Lung (tissue), 11 donors: ENCODE measurements at regions not wholly inside any gene's neighbourhood (a gene's known extent, or its start where the extent isn't known, plus 50 kb on each side); places are given as distances from the start of the nearest gene placed in this dataset.

Source experiments
- ATAC-seq: fragments of 200-7000 bp; cut with Tn5 transposase; one replicate; pipeline ENCODE4 v1.9.1; 2020; ENCODE audit warnings: moderate number of reproducible peaks; ENCODE audit not compliant: insufficient read depth, low FRiP score
- DNase-seq, 3 donors: peaks; one replicate each; pipeline ENCODE4 v3.0.0-alpha.2; 2013 to 2017
- H3K27ac ChIP-seq, 2 donors: one replicate each; pipeline ENCODE4 v1.5.1; 2013; ENCODE audit warnings: mild to moderate bottlenecking in 2 of 2, moderate library complexity in 2 of 2, control low read depth in 1 of 2, inconsistent platforms in 1 of 2, low read depth in 1 of 2, low read length in 1 of 2
- H3K27me3 ChIP-seq, 3 donors: one replicate each; pipeline ENCODE4 v1.5.1; 2013; ENCODE audit warnings: low read length in 2 of 3; ENCODE audit not compliant: control insufficient read depth in 3 of 3, insufficient read depth in 3 of 3
- H3K36me3 ChIP-seq, 4 donors: one replicate each; pipeline ENCODE4 v1.5.1; 2013; ENCODE audit warnings: low read length in 4 of 4, mild to moderate bottlenecking in 1 of 4, moderate library complexity in 1 of 4; ENCODE audit not compliant: control insufficient read depth in 4 of 4, insufficient read depth in 4 of 4
- H3K4me1 ChIP-seq, 5 donors: one replicate each; pipeline ENCODE4 v1.5.1; 2013; ENCODE audit warnings: low read length in 5 of 5, mild to moderate bottlenecking in 2 of 5, moderate library complexity in 1 of 5; ENCODE audit not compliant: control insufficient read depth in 5 of 5, insufficient read depth in 5 of 5
- H3K4me3 ChIP-seq: one replicate; pipeline ENCODE4 v1.5.1; 2013; ENCODE audit warnings: mild to moderate bottlenecking, control low read depth, moderate library complexity
- H3K9ac ChIP-seq, 2 donors: one replicate each; pipeline ENCODE4 v1.5.1; 2013; ENCODE audit warnings: low read length in 2 of 2, control low read depth in 1 of 2; ENCODE audit not compliant: insufficient read depth in 1 of 2
- H3K9me3 ChIP-seq, 4 donors: one replicate each; pipeline ENCODE4 v1.5.1; 2013; ENCODE audit warnings: low read length in 3 of 4, mild to moderate bottlenecking in 1 of 4, moderate library complexity in 1 of 4; ENCODE audit not compliant: control insufficient read depth in 4 of 4, insufficient read depth in 3 of 4
- WGBS, 2 donors: extraction: QIAGEN DNeasy Blood & Tissue Kit; methylation state at CpG; one replicate each; pipeline ENCODE4 v1.1.7; 2013; 5-methylcytosine and 5-hydroxymethylcytosine counted together
- TF ChIP-seq, protein P1 (sequence below): IDR thresholded peaks from 2 replicates; pipeline ENCODE4 v1.5.1; 2012; ENCODE audit warnings: mild to moderate bottlenecking; ENCODE audit errors: control extremely low read depth, extremely low read depth
- donor health status: control.
- donor health status: control.
- donor health status: Bipolar disorder and iron deficiency.
- donor health status: healthy.
- donor health status: DM: yes; HTN: yes; CAD: no.

DNA sequence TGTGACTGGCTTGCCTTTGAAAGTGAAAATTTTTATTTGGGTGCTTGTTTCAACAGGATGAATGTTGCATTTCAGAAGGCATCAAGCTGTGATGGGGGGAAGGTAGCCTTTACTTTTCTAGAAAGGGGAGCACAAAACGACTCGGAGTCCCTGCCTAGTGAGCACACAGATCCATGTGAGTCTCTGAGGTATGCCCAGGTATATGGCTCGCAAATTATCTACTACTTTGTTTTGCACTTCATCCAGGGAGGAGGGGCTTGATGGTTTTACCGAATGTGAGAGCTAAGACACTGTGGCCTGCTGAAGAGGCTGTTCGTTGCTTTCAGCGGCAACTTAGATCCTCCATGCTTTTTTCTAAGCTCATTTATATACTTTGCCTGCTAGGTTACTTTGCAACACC is 537.7 kb upstream of the PTBP2 start:
- Histone ChIP-seq H3K9me3 (no peaks in the 10 kb centered on the region), H3K4me1 (no peaks in the 10 kb centered on the region), H3K27ac (no peak overlapping the region), H3K4me3 (no peak overlapping the region), H3K9ac (no peak overlapping the region), H3K27me3 (no peaks in the 10 kb centered on the region), H3K36me3 (no peaks in the 10 kb centered on the region)
- no peak for DNase-seq
- no peak for ATAC-seq
- WGBS, 2 donors: 74 to 75% methylated on average over 6 of the region's 6 CpGs
- TF ChIP-seq, protein P1, sequence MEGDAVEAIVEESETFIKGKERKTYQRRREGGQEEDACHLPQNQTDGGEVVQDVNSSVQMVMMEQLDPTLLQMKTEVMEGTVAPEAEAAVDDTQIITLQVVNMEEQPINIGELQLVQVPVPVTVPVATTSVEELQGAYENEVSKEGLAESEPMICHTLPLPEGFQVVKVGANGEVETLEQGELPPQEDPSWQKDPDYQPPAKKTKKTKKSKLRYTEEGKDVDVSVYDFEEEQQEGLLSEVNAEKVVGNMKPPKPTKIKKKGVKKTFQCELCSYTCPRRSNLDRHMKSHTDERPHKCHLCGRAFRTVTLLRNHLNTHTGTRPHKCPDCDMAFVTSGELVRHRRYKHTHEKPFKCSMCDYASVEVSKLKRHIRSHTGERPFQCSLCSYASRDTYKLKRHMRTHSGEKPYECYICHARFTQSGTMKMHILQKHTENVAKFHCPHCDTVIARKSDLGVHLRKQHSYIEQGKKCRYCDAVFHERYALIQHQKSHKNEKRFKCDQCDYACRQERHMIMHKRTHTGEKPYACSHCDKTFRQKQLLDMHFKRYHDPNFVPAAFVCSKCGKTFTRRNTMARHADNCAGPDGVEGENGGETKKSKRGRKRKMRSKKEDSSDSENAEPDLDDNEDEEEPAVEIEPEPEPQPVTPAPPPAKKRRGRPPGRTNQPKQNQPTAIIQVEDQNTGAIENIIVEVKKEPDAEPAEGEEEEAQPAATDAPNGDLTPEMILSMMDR: no peak

DNA sequence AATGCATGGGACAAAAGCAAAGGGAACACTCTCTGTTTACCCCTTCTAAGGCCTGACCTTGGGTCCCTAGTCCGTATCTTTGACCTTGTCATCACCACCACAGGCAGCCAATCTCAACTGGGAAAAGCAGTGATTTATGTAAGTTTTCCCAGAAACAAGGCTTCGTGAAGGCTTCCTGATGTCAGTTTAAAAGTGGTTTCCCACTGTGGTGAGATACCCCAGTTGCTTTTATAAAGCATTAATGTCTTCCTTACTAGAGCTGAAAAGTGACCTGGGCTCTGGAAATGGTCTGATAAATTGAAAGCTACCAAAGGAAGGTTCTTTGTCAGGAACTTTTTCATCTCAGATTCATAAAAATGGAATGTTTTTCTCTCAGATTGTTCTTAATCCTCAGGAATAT is 536.4 kb upstream of the PTBP2 start:
- H3K9me3 ChIP-seq: no peaks in the 10 kb centered on the region
- no peaks in the 10 kb centered on the region for H3K36me3 ChIP-seq
- no peak overlapping the region for H3K27ac ChIP-seq
- ATAC-seq: no peak
- H3K27me3 ChIP-seq: no peaks in the 10 kb centered on the region
- TF ChIP-seq, protein P1: no peak
- no peak overlapping the region for H3K9ac ChIP-seq
- no peak for DNase-seq
- H3K4me3 ChIP-seq: no peak overlapping the region
- 68 to 76% methylated on average over 2 of the region's 2 CpGs for WGBS, 2 donors
- H3K4me1 ChIP-seq: no peaks in the 10 kb centered on the region

DNA sequence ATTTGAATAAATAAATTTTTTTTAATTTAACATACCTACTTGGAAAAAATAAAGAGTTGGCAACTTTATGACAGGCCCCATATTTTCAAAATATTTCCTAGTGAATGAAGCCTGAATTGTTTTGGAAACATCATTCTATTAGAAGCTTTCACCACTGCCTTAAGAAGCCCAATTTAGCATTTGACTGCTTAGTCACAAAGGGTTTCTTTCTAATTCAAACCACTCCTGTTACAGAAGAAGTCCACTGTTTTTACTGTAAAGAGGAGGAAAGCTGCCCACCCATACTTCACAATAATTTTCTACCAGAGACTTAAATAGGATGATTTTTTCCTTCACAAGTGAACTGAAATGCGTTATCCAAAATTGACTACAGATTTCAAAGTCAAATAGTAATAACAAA is 534.6 kb upstream of the PTBP2 start:
- Histone ChIP-seq H3K4me3 (no peak overlapping the region), H3K27me3 (no peaks in the 10 kb centered on the region), H3K27ac (no peak overlapping the region), H3K9me3 (peaks cover 0 to 4% (median 0%) of the 10 kb centered on the region in 4 donors), H3K36me3 (no peaks in the 10 kb centered on the region), H3K9ac (no peak overlapping the region), H3K4me1 (no peaks in the 10 kb centered on the region)
- 75 to 76% methylated on average over 1 of the region's 1 CpG for WGBS, 2 donors
- DNase-seq: no peak
- TF ChIP-seq, protein P1: no peak
- ATAC-seq: no peak

DNA sequence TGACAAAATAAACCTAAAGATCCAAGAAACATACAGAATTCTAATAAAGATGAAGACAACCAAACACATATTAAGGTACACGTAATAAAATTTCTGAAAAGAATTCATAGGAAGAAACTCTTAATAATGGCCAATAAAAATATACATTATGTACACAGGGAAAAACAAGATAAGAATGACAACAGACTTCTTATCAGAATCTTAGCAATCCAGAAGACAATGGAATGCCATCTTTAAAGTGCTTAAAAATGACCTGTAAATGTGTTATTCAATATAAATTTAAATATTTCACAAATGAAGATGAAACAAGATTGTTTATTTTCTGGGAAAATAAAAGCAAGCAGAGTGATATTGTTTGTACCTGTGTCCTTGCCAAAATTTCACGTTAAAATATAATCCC is 530.4 kb upstream of the PTBP2 start:
- Histone ChIP-seq H3K9ac (no peak overlapping the region), H3K27me3 (no peaks in the 10 kb centered on the region), H3K4me1 (no peaks in the 10 kb centered on the region), H3K27ac (no peak overlapping the region), H3K36me3 (no peaks in the 10 kb centered on the region), H3K4me3 (no peak overlapping the region), H3K9me3 (peaks cover 0 to 7% (median 3%) of the 10 kb centered on the region in 4 donors)
- no peak for ATAC-seq
- TF ChIP-seq, protein P1: no peak
- no peak for DNase-seq
- 33 to 54% methylated on average over 2 of the region's 2 CpGs for WGBS, 2 donors
